Panc1 (cell line): ENCODE measurements at regions not wholly inside any gene's neighbourhood (a gene's known extent, or its start where the extent isn't known, plus 50 kb on each side); places are given as distances from the start of the nearest gene placed in this dataset.

Experiments used
- CTCF ChIP-seq: fragments of 450-650 bp; IDR thresholded peaks from 2 replicates; pipeline ENCODE4 v1.5.1; 2017; ENCODE audit warnings: mild to moderate bottlenecking
- POLR2AphosphoS5 ChIP-seq: IDR thresholded peaks from 2 replicates; pipeline ENCODE4 v1.6.1; 2012; ENCODE audit warnings: mild to moderate bottlenecking, low read depth, low read length, moderate library complexity
- REST ChIP-seq, 2 experiments: IDR thresholded peaks; 2 replicates each; pipeline ENCODE4 v1.6.1; 2011 to 2012; ENCODE audit warnings: low read depth in 2 of 2, control low read depth in 1 of 2, low read length in 1 of 2, mild to moderate bottlenecking in 1 of 2, moderate library complexity in 1 of 2; ENCODE audit not compliant: insufficient read depth in 1 of 2
- SIN3A ChIP-seq: IDR thresholded peaks from 2 replicates; pipeline ENCODE4 v1.6.1; 2012; ENCODE audit warnings: low read depth, mild to moderate bottlenecking, low read length, moderate library complexity, borderline replicate concordance; ENCODE audit not compliant: insufficient read depth
- TCF7L2 ChIP-seq: IDR thresholded peaks from 2 replicates; pipeline ENCODE4 v1.6.1; 2011; ENCODE audit warnings: mild to moderate bottlenecking, low read depth, low read length, inconsistent platforms

GRCh38 chr2:34980689-34981088, 1374.9 kb upstream of the CRIM1 start:
- TF ChIP-seq SIN3A, result no peak
- no peak for TF ChIP-seq CTCF
- no peak for TF ChIP-seq POLR2AphosphoS5
- no peak for TF ChIP-seq TCF7L2
- TF ChIP-seq REST (IDR thresholded peaks at IDR 0.05; ENCODE audit: insufficient read depth in 1 of 2, low read depth in 2 of 2, low read length in 1 of 2), result no peak
